HG03060 (cell line): ENCODE measurements at regions not wholly inside any gene's neighbourhood (a gene's known extent, or its start where the extent isn't known, plus 50 kb on each side); places are given as distances from the start of the nearest gene placed in this dataset.

Experiments used
- ATAC-seq: cut with Tn5 transposase; IDR thresholded peaks from one replicate; pipeline ENCODE4 v1.9.1; 2021; ENCODE audit warnings: low read depth, moderate number of reproducible peaks; ENCODE audit not compliant: unreplicated experiment

- no peak for ATAC-seq
These were observed 562.9 kb upstream of the FAT1 start for GRCh38 chr4:187286525-187286924.

GRCh38 chr4:187289371-187289770, 565.7 kb upstream of the FAT1 start:
- no peak for ATAC-seq

- ATAC-seq: no peak
These were observed 571.2 kb upstream of the FAT1 start for GRCh38 chr4:187294861-187295260.

GRCh38 chr4:187301923-187302322, 578.3 kb upstream of the FAT1 start:
- no peak for ATAC-seq

GRCh38 chr4:187302457-187303150, 578.9 kb upstream of the FAT1 start:
- ATAC-seq: no peak

- no peak for ATAC-seq
These were observed 580.5 kb upstream of the FAT1 start for GRCh38 chr4:187304133-187304532.

- no peak for ATAC-seq
These were observed 583.5 kb upstream of the FAT1 start for GRCh38 chr4:187307131-187307530.

- ATAC-seq: no peak
These were observed 585.8 kb upstream of the FAT1 start for GRCh38 chr4:187309456-187309855.

- ATAC-seq: no peak
These were observed 588.6 kb upstream of the FAT1 start for GRCh38 chr4:187312299-187312698.

GRCh38 chr4:187317799-187318198, 594.1 kb upstream of the FAT1 start:
- no peak for ATAC-seq

- ATAC-seq: no peak
These were observed 598.1 kb upstream of the FAT1 start for GRCh38 chr4:187321711-187322110.

- ATAC-seq: no peak
These were observed 608.5 kb upstream of the FAT1 start for GRCh38 chr4:187332141-187332540.

- ATAC-seq: no peak
These were observed 609.5 kb upstream of the FAT1 start for GRCh38 chr4:187333151-187333550.

GRCh38 chr4:187335339-187335738, 611.7 kb upstream of the FAT1 start:
- no peak for ATAC-seq

- no peak for ATAC-seq
These were observed 631.1 kb upstream of the FAT1 start for GRCh38 chr4:187354740-187355139.

- no peak for ATAC-seq
These were observed 633.5 kb upstream of the FAT1 start for GRCh38 chr4:187357045-187357643.

- no peak for ATAC-seq
These were observed 634.2 kb upstream of the FAT1 start for GRCh38 chr4:187357821-187358220.

- no peak for ATAC-seq
These were observed 632.4 kb upstream of the ZFP42 start for GRCh38 chr4:187362937-187363857.

- no peak for ATAC-seq
These were observed 631.2 kb upstream of the ZFP42 start for GRCh38 chr4:187364401-187364800.

- ATAC-seq: no peak
These were observed 630.7 kb upstream of the ZFP42 start for GRCh38 chr4:187364851-187365250.

- no peak for ATAC-seq
These were observed 629.0 kb upstream of the ZFP42 start for GRCh38 chr4:187366530-187366929.
